ENCODE measurements at regions not wholly inside any gene's neighbourhood (a gene's known extent, or its start where the extent isn't known, plus 50 kb on each side); places are given as distances from the start of the nearest gene placed in this dataset.

DNA sequence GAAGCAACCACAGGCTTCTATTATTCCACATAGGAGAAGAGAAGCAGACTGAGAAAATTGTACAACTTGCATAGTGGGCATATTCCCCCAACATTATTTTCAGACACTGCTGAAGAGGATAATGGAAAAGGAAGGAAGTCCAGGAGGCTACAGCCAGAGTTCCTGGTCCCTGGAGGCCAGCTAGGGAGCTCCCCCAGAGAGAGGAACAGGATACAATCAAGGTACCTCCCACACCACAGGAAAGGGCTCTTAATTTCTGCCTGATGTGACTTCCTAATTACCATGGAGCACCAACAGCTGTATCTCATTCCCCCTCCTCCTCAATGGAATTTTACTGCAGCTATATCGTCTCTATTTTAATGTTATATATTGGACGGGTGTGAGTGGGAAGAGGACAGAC is 594.3 kb upstream of the NRSN1 start:
- TF ChIP-seq TAF1 (IDR thresholded peaks at IDR 0.05; ENCODE audit: low read depth): no peak
- no peak for TF ChIP-seq CTCF (IDR thresholded peaks at IDR 0.05; ENCODE audit: poor library complexity, severe bottlenecking)
- no peak for TF ChIP-seq POLR2AphosphoS5 (IDR thresholded peaks at IDR 0.05)
- no peak for TF ChIP-seq REST (IDR thresholded peaks at IDR 0.05; ENCODE audit: borderline replicate concordance)
- no peak for TF ChIP-seq RAD21 (conservative IDR thresholded peaks at IDR 0.05)
- no peak for TF ChIP-seq SMC3 (conservative IDR thresholded peaks at IDR 0.05; ENCODE audit: poor library complexity)

All from neural cell (in vitro differentiated cells).